ENCODE measurements at regions not wholly inside any gene's neighbourhood (a gene's known extent, or its start where the extent isn't known, plus 50 kb on each side); places are given as distances from the start of the nearest gene placed in this dataset.

GRCh38 chr1:30153743-30154449 is 569.5 kb downstream of the MATN1 start:
- no peak for TF ChIP-seq CTCF (IDR thresholded peaks at IDR 0.05)
- Mint-ChIP-seq H3K27me3 (ENCODE audit: low read depth) (peaks cover 9% of the 10 kb centered on the region), H3K4me3 (ENCODE audit: unreplicated experiment) (no peak overlapping the region), H3K9me3 (ENCODE audit: low read depth) (peaks cover 17% of the 10 kb centered on the region), H3K36me3 (ENCODE audit: low read depth) (peaks cover 1% of the 10 kb centered on the region), H3K27ac (ENCODE audit: unreplicated experiment) (no peak overlapping the region), H3K4me1 (ENCODE audit: low read depth) (no peaks in the 10 kb centered on the region)
- DNase-seq (ENCODE audit: low spot score), result no peak

- H3K27me3 Mint-ChIP-seq (ENCODE audit: low read depth), result peaks cover 14% of the 10 kb centered on the region
- no peak for DNase-seq (ENCODE audit: low spot score)
- no peaks in the 10 kb centered on the region for H3K4me1 Mint-ChIP-seq (ENCODE audit: low read depth)
- H3K27ac Mint-ChIP-seq (ENCODE audit: unreplicated experiment), result no peak overlapping the region
- H3K36me3 Mint-ChIP-seq (ENCODE audit: low read depth), result peaks cover 1% of the 10 kb centered on the region
- no peak overlapping the region for H3K4me3 Mint-ChIP-seq (ENCODE audit: unreplicated experiment)
- H3K9me3 Mint-ChIP-seq (ENCODE audit: low read depth), result peaks cover 17% of the 10 kb centered on the region
- TF ChIP-seq CTCF (IDR thresholded peaks at IDR 0.05), result no peak
Observed at GRCh38 chr1:30151826-30152225, 571.6 kb downstream of the MATN1 start.

GRCh38 chr1:30151119-30151518 is 572.3 kb downstream of the MATN1 start:
- no peaks in the 10 kb centered on the region for H3K4me1 Mint-ChIP-seq (ENCODE audit: low read depth)
- DNase-seq (ENCODE audit: low spot score), result no peak
- H3K4me3 Mint-ChIP-seq (ENCODE audit: unreplicated experiment), result no peak overlapping the region
- peaks cover 17% of the 10 kb centered on the region for H3K27me3 Mint-ChIP-seq (ENCODE audit: low read depth)
- peaks cover 17% of the 10 kb centered on the region for H3K9me3 Mint-ChIP-seq (ENCODE audit: low read depth)
- no peak for TF ChIP-seq CTCF (IDR thresholded peaks at IDR 0.05)
- peaks cover 1% of the 10 kb centered on the region for H3K36me3 Mint-ChIP-seq (ENCODE audit: low read depth)
- no peak overlapping the region for H3K27ac Mint-ChIP-seq (ENCODE audit: unreplicated experiment)

- no peaks in the 10 kb centered on the region for H3K4me1 Mint-ChIP-seq (ENCODE audit: low read depth)
- peaks cover 26% of the 10 kb centered on the region for H3K27me3 Mint-ChIP-seq (ENCODE audit: low read depth)
- H3K36me3 Mint-ChIP-seq (ENCODE audit: low read depth), result no peaks in the 10 kb centered on the region
- no peak overlapping the region for H3K27ac Mint-ChIP-seq (ENCODE audit: unreplicated experiment)
- no peak for DNase-seq (ENCODE audit: low spot score)
- TF ChIP-seq CTCF (IDR thresholded peaks at IDR 0.05), result no peak
- peaks cover 12% of the 10 kb centered on the region for H3K9me3 Mint-ChIP-seq (ENCODE audit: low read depth)
- no peak overlapping the region for H3K4me3 Mint-ChIP-seq (ENCODE audit: unreplicated experiment)
Observed at GRCh38 chr1:30149226-30149625, 574.2 kb downstream of the MATN1 start.

- Mint-ChIP-seq H3K27me3 (ENCODE audit: low read depth) (peaks cover 27% of the 10 kb centered on the region), H3K9me3 (ENCODE audit: low read depth) (peaks cover 12% of the 10 kb centered on the region), H3K36me3 (ENCODE audit: low read depth) (no peaks in the 10 kb centered on the region), H3K4me1 (ENCODE audit: low read depth) (no peaks in the 10 kb centered on the region), H3K4me3 (ENCODE audit: unreplicated experiment) (no peak overlapping the region), H3K27ac (ENCODE audit: unreplicated experiment) (no peak overlapping the region)
- no peak for TF ChIP-seq CTCF (IDR thresholded peaks at IDR 0.05)
- no peak for DNase-seq (ENCODE audit: low spot score)
Observed at GRCh38 chr1:30148676-30149075, 574.7 kb downstream of the MATN1 start.
